K562 (cell line): ENCODE measurements at regions not wholly inside any gene's neighbourhood (a gene's known extent, or its start where the extent isn't known, plus 50 kb on each side); places are given as distances from the start of the nearest gene placed in this dataset.

Experiments
- EWSR1 ChIP-seq: fragments of 450-650 bp; IDR thresholded peaks from 2 replicates; pipeline ENCODE4 v1.6.1; 2018; ENCODE audit warnings: borderline replicate concordance, mild to moderate bottlenecking, low read depth, moderate library complexity; ENCODE audit not compliant: partially characterized antibody
- NR2C1 ChIP-seq, 2 experiments: fragments of 450-650 bp; IDR thresholded peaks; 2 replicates each; pipeline ENCODE4 v1.6.1; 2017; ENCODE audit warnings: mild to moderate bottlenecking in 2 of 2, antibody characterized with exemption in 1 of 2, inconsistent platforms in 1 of 2, missing compliant biosample characterization in 1 of 2, missing genetic modification characterization in 1 of 2
- TF ChIP-seq, protein P1 (sequence below), 3 experiments: fragments of 200-800 bp in 1 of 3; fragments of 250-450 bp in 1 of 3; fragments of 450-650 bp in 1 of 3; sonication (Bioruptor Pico) in 1 of 3; sonication (Bioruptor generic) in 1 of 3; formaldehyde crosslinking in 1 of 3; IDR thresholded peaks; 2 replicates each; pipeline versions ENCODE4 v1.6.1 to v1.8.0; 2016 to 2022; ENCODE audit warnings: mild to moderate bottlenecking in 2 of 3, missing genetic modification characterization in 2 of 3, missing compliant biosample characterization in 1 of 3, moderate library complexity in 1 of 3
- TF ChIP-seq, protein P2 (sequence below), 2 experiments: fragments of 450-650 bp in 1 of 2; sonication (generic) in 1 of 2; formaldehyde crosslinking in 1 of 2; IDR thresholded peaks; 2 replicates each; pipeline versions ENCODE4 v1.7.1 to v1.9.0; 2016 to 2022; ENCODE audit warnings: inconsistent platforms in 1 of 2, mild to moderate bottlenecking in 1 of 2, missing genetic modification reagents in 1 of 2
- TF ChIP-seq, protein P3 (sequence below): fragments of 250-450 bp; sonication (Bioruptor Pico); IDR thresholded peaks from 2 replicates; pipeline ENCODE4 v1.4.0; 2020

DNA sequence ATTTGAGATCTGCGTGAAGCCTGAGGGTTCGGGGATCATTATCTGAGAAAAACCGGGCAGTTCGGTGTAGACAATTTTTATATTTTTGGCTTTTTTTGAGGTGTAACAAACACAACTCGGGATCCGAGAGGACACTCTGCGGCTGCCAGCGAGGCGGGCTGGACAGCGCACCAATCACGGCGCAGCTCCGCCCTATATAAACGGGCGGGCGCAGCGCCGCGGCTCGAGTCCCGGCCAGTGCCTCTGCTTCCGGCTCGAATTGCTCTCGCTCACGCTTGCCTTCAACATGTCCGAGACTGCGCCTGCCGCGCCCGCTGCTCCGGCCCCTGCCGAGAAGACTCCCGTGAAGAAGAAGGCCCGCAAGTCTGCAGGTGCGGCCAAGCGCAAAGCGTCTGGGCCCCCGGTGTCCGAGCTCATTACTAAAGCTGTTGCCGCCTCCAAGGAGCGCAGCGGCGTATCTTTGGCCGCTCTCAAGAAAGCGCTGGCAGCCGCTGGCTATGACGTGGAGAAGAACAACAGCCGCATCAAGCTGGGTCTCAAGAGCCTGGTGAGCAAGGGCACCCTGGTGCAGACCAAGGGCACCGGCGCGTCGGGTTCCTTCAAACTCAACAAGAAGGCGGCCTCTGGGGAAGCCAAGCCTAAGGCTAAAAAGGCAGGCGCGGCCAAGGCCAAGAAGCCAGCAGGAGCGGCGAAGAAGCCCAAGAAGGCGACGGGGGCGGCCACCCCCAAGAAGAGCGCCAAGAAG, 69.0 kb downstream of the HFE start (continued):
- TF ChIP-seq, protein P1, sequence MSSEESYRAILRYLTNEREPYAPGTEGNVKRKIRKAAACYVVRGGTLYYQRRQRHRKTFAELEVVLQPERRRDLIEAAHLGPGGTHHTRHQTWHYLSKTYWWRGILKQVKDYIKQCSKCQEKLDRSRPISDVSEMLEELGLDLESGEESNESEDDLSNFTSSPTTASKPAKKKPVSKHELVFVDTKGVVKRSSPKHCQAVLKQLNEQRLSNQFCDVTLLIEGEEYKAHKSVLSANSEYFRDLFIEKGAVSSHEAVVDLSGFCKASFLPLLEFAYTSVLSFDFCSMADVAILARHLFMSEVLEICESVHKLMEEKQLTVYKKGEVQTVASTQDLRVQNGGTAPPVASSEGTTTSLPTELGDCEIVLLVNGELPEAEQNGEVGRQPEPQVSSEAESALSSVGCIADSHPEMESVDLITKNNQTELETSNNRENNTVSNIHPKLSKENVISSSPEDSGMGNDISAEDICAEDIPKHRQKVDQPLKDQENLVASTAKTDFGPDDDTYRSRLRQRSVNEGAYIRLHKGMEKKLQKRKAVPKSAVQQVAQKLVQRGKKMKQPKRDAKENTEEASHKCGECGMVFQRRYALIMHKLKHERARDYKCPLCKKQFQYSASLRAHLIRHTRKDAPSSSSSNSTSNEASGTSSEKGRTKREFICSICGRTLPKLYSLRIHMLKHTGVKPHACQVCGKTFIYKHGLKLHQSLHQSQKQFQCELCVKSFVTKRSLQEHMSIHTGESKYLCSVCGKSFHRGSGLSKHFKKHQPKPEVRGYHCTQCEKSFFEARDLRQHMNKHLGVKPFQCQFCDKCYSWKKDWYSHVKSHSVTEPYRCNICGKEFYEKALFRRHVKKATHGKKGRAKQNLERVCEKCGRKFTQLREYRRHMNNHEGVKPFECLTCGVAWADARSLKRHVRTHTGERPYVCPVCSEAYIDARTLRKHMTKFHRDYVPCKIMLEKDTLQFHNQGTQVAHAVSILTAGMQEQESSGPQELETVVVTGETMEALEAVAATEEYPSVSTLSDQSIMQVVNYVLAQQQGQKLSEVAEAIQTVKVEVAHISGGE (CRISPR knock-in tag; IDR thresholded peaks at IDR 0.05): peak in 1 of 3 experiments; percentile 73; a peak in 1 of 6 replicates
- TF ChIP-seq, protein P2, sequence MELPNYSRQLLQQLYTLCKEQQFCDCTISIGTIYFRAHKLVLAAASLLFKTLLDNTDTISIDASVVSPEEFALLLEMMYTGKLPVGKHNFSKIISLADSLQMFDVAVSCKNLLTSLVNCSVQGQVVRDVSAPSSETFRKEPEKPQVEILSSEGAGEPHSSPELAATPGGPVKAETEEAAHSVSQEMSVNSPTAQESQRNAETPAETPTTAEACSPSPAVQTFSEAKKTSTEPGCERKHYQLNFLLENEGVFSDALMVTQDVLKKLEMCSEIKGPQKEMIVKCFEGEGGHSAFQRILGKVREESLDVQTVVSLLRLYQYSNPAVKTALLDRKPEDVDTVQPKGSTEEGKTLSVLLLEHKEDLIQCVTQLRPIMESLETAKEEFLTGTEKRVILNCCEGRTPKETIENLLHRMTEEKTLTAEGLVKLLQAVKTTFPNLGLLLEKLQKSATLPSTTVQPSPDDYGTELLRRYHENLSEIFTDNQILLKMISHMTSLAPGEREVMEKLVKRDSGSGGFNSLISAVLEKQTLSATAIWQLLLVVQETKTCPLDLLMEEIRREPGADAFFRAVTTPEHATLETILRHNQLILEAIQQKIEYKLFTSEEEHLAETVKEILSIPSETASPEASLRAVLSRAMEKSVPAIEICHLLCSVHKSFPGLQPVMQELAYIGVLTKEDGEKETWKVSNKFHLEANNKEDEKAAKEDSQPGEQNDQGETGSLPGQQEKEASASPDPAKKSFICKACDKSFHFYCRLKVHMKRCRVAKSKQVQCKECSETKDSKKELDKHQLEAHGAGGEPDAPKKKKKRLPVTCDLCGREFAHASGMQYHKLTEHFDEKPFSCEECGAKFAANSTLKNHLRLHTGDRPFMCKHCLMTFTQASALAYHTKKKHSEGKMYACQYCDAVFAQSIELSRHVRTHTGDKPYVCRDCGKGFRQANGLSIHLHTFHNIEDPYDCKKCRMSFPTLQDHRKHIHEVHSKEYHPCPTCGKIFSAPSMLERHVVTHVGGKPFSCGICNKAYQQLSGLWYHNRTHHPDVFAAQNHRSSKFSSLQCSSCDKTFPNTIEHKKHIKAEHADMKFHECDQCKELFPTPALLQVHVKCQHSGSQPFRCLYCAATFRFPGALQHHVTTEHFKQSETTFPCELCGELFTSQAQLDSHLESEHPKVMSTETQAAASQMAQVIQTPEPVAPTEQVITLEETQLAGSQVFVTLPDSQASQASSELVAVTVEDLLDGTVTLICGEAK (IDR thresholded peaks at IDR 0.05): no peak
- TF ChIP-seq, protein P2 (CRISPR knock-in tag; IDR thresholded peaks at IDR 0.05): peak; percentile 51; the same call in 1 of the 2 replicates
- TF ChIP-seq EWSR1: no peak
- TF ChIP-seq NR2C1 (IDR thresholded peaks at IDR 0.05): no peak
- no peak for TF ChIP-seq NR2C1 (tag; IDR thresholded peaks at IDR 0.05)
- TF ChIP-seq, protein P3, sequence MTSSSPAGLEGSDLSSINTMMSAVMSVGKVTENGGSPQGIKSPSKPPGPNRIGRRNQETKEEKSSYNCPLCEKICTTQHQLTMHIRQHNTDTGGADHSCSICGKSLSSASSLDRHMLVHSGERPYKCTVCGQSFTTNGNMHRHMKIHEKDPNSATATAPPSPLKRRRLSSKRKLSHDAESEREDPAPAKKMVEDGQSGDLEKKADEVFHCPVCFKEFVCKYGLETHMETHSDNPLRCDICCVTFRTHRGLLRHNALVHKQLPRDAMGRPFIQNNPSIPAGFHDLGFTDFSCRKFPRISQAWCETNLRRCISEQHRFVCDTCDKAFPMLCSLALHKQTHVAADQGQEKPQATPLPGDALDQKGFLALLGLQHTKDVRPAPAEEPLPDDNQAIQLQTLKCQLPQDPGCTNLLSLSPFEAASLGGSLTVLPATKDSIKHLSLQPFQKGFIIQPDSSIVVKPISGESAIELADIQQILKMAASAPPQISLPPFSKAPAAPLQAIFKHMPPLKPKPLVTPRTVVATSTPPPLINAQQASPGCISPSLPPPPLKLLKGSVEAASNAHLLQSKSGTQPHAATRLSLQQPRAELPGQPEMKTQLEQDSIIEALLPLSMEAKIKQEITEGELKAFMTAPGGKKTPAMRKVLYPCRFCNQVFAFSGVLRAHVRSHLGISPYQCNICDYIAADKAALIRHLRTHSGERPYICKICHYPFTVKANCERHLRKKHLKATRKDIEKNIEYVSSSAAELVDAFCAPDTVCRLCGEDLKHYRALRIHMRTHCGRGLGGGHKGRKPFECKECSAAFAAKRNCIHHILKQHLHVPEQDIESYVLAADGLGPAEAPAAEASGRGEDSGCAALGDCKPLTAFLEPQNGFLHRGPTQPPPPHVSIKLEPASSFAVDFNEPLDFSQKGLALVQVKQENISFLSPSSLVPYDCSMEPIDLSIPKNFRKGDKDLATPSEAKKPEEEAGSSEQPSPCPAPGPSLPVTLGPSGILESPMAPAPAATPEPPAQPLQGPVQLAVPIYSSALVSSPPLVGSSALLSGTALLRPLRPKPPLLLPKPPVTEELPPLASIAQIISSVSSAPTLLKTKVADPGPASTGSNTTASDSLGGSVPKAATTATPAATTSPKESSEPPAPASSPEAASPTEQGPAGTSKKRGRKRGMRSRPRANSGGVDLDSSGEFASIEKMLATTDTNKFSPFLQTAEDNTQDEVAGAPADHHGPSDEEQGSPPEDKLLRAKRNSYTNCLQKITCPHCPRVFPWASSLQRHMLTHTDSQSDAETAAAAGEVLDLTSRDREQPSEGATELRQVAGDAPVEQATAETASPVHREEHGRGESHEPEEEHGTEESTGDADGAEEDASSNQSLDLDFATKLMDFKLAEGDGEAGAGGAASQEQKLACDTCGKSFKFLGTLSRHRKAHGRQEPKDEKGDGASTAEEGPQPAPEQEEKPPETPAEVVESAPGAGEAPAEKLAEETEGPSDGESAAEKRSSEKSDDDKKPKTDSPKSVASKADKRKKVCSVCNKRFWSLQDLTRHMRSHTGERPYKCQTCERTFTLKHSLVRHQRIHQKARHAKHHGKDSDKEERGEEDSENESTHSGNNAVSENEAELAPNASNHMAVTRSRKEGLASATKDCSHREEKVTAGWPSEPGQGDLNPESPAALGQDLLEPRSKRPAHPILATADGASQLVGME (CRISPR knock-in tag): peak; percentile 77
